Esophagus muscularis mucosa (tissue), 4 donors: ENCODE measurements at regions not wholly inside any gene's neighbourhood (a gene's known extent, or its start where the extent isn't known, plus 50 kb on each side); places are given as distances from the start of the nearest gene placed in this dataset.

Experiments
- DNase-seq: peaks from one replicate; pipeline ENCODE4 v3.0.0-alpha.2; 2017; ENCODE audit errors: extremely low spot score
- H3K27ac ChIP-seq, 4 donors: fragments of 200-600 bp; sonication (generic); replicated peaks in 1 of 4; 1 replicate in 3 of 4; 2 replicates in 1 of 4; pipeline ENCODE4 v1.5.1; 2016 to 2019; ENCODE audit warnings: mild to moderate bottlenecking in 1 of 4
- H3K27me3 ChIP-seq, 4 donors: fragments of 200-600 bp; sonication (generic); one replicate each; pipeline versions ENCODE4 v1.5.1 to v1.6.0; 2016 to 2019
- H3K36me3 ChIP-seq, 4 donors: fragments of 200-600 bp; sonication (generic); one replicate each; pipeline ENCODE4 v1.5.1; 2016 to 2019
- H3K4me1 ChIP-seq, 4 donors: fragments of 200-600 bp; sonication (generic); one replicate each; pipeline ENCODE4 v1.5.1; 2016 to 2019
- H3K4me3 ChIP-seq, 4 donors: fragments of 200-600 bp; sonication (generic); 1 replicate in 2 of 4; 2 replicates in 2 of 4; pipeline ENCODE4 v1.5.1; 2016 to 2019; ENCODE audit warnings: mild to moderate bottlenecking in 4 of 4, moderate library complexity in 1 of 4
- H3K9me3 ChIP-seq, 4 donors: fragments of 200-600 bp; sonication (generic); 1 replicate in 3 of 4; 2 replicates in 1 of 4; pipeline ENCODE4 v1.5.1; 2016 to 2019
- CTCF ChIP-seq, 3 experiments: fragments of 200-600 bp in 2 of 3; fragments of 450-650 bp in 1 of 3; sonication (generic) in 2 of 3; IDR thresholded peaks; one replicate each; pipeline ENCODE4 v1.5.1; 2017 to 2019; ENCODE audit warnings: antibody characterized with exemption in 3 of 3, mild to moderate bottlenecking in 2 of 3, moderate library complexity in 1 of 3
- EP300 ChIP-seq: sonication (generic); formaldehyde crosslinking; IDR thresholded peaks from one replicate; pipeline ENCODE4 v1.6.1; 2017; ENCODE audit warnings: antibody characterized with exemption
- POLR2A ChIP-seq: fragments of 450-650 bp; IDR thresholded peaks from one replicate; pipeline ENCODE4 v1.6.1; 2017; ENCODE audit warnings: antibody characterized with exemption, moderate library complexity, mild to moderate bottlenecking, low read depth
- POLR2AphosphoS5 ChIP-seq, 2 donors: sonication (generic); formaldehyde crosslinking; IDR thresholded peaks; one replicate each; pipeline ENCODE4 v1.6.1; 2017; ENCODE audit warnings: antibody characterized with exemption in 2 of 2
- WGBS: methylation state at CpG from one replicate; pipeline ENCODE4 v1.1.5; 2018; 5-methylcytosine and 5-hydroxymethylcytosine counted together
- intact Hi-C: fragments of 100-400 bp; cut with DNase I; formaldehyde crosslinking; loops from one replicate; pipeline ENCODE4 v1.15.1; 2023

GRCh38 chr12:60844875-60845274 is 1249.0 kb downstream of the SLC16A7 start:
- TF ChIP-seq CTCF (IDR thresholded peaks at IDR 0.05) (no peak), POLR2A (no peak), EP300 (no peak), POLR2AphosphoS5 (IDR thresholded peaks at IDR 0.05) (no peak)
- no peaks in the 10 kb centered on the region for H3K9me3 ChIP-seq

DNA sequence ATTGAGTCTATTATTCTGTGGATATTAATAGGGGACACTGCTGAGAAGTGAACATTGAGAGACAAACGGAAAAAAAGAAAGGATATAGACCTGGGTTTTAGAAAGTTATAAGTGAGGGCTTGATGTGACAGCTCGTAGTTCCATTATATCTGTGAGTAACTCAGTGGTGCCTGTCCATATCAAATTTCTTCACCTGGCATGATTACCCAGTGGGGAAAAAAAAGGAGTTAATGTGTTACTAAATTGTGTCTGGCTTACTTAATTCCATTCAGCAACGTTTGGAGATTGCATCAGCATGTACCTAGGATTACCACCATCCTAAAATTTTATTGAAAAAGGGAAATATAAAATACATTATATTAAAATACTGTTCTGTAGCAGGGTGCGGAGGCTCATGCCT is 1249.9 kb downstream of the SLC16A7 start:
- no peak for DNase-seq
- no peaks in the 10 kb centered on the region for H3K27me3 ChIP-seq
- no peak for TF ChIP-seq POLR2A
- TF ChIP-seq EP300 = no peak
- no peak for TF ChIP-seq CTCF (IDR thresholded peaks at IDR 0.05)
- no peak for TF ChIP-seq POLR2AphosphoS5 (IDR thresholded peaks at IDR 0.05)
- H3K4me1 ChIP-seq = no peaks in the 10 kb centered on the region
- intact Hi-C loops = no loop called here
- H3K9me3 ChIP-seq = no peaks in the 10 kb centered on the region
- H3K36me3 ChIP-seq = no peaks in the 10 kb centered on the region
- no peak overlapping the region for H3K4me3 ChIP-seq
- H3K27ac ChIP-seq = no peak overlapping the region
- 73% methylated on average over 4 of the region's 4 CpGs for WGBS

More at GRCh38 chr12:60844875-60845274, 1249.0 kb downstream of the SLC16A7 start:
- Histone ChIP-seq H3K27ac (no peak overlapping the region), H3K4me1 (no peaks in the 10 kb centered on the region), H3K27me3 (no peaks in the 10 kb centered on the region), H3K4me3 (no peak overlapping the region), H3K36me3 (no peaks in the 10 kb centered on the region)
- no peak for DNase-seq
- WGBS = 83% methylated on average over 1 of the region's 1 CpG
- intact Hi-C loops = no loop called here

DNA sequence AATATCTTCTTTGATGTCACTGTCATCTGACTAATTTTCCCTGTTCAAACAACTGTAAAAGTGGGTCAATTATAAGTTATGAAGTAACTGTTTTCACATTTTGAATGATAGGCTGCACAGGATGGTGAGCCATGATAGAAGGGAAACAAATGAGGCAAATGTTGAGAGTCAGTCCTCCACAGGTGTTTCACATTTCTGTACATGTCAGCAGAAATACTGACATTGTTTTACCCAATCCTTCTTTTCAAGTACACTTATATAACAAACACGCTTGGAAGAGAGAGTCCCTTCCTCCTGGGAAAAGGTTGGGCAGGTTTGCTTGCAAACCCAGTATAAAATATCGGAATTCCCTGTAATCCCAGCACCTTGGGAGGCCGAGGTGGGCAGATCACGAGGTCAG is 1251.5 kb downstream of the SLC16A7 start:
- Histone ChIP-seq H3K27ac (no peak overlapping the region), H3K27me3 (no peaks in the 10 kb centered on the region), H3K4me1 (no peaks in the 10 kb centered on the region), H3K9me3 (no peaks in the 10 kb centered on the region), H3K4me3 (no peak overlapping the region), H3K36me3 (no peaks in the 10 kb centered on the region)
- 56% methylated on average over 4 of the region's 4 CpGs for WGBS
- DNase-seq = no peak
- intact Hi-C loops = no loop called here
- TF ChIP-seq POLR2AphosphoS5 (IDR thresholded peaks at IDR 0.05) (no peak), CTCF (IDR thresholded peaks at IDR 0.05) (no peak), EP300 (no peak), POLR2A (no peak)

DNA sequence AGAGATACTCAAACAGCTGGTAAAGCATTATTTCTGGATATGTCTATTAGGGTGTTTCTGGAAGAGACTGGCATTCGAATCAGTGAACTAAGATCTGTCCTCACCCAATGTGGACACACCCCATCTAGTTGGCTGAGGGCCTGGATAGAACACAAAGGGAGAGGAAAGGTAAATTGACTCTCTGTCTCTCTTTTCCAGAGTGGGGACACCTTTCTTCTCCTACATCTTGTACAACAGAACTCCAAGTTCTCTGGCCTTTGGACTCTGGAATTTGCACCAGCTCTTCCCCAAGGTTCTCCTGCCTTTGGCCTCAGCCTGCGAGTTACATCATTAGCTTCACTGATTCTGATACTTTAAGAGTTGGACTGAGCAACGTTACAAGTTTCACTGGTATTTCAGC is 1253.9 kb downstream of the SLC16A7 start:
- no peak overlapping the region for H3K4me3 ChIP-seq
- H3K36me3 ChIP-seq = no peaks in the 10 kb centered on the region
- DNase-seq = no peak
- no peaks in the 10 kb centered on the region for H3K4me1 ChIP-seq
- 68% methylated on average over 3 of the region's 3 CpGs for WGBS
- TF ChIP-seq POLR2AphosphoS5 (IDR thresholded peaks at IDR 0.05) = no peak
- no peak for TF ChIP-seq EP300
- TF ChIP-seq CTCF (IDR thresholded peaks at IDR 0.05) = no peak
- no peak for TF ChIP-seq POLR2A
- no peak overlapping the region for H3K27ac ChIP-seq
- no peaks in the 10 kb centered on the region for H3K9me3 ChIP-seq
- no peaks in the 10 kb centered on the region for H3K27me3 ChIP-seq
- intact Hi-C loops = no loop called here

DNA sequence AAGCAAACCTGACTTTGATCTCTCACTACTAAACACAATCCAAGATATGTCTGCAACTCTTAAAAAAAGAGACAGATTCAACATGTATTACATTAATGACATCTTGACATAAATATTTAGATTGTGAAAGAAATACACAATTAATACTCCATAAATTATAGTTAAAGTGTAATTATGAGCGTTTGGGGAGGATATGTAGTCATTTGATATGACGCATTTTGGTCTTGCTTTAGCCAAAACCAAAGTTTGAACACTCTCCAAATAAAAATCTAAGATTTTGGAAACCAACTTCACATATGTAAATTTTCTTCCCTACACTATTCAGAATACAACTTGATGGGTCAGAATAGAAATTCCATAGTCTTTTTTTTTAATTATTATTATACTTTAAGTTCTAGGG is 1257.6 kb downstream of the SLC16A7 start:
- no peaks in the 10 kb centered on the region for H3K4me1 ChIP-seq
- intact Hi-C loops = no loop called here
- H3K27ac ChIP-seq = no peak overlapping the region
- H3K4me3 ChIP-seq = no peak overlapping the region
- no peak for DNase-seq
- WGBS = 35% methylated on average over 2 of the region's 2 CpGs
- no peaks in the 10 kb centered on the region for H3K27me3 ChIP-seq
- TF ChIP-seq POLR2A (no peak), EP300 (no peak), POLR2AphosphoS5 (IDR thresholded peaks at IDR 0.05) (no peak), CTCF (IDR thresholded peaks at IDR 0.05) (no peak)
- H3K9me3 ChIP-seq = no peaks in the 10 kb centered on the region
- no peaks in the 10 kb centered on the region for H3K36me3 ChIP-seq
